GM19239 (cell line): ENCODE measurements at regions not wholly inside any gene's neighbourhood (a gene's known extent, or its start where the extent isn't known, plus 50 kb on each side); places are given as distances from the start of the nearest gene placed in this dataset.

Source experiments
- DNase-seq: peaks from one replicate; pipeline ENCODE4 v3.0.0; 2011; ENCODE audit warnings: low spot score; ENCODE audit not compliant: insufficient read length
- FAIRE-seq: peaks from 2 replicates; lab custom pipeline; 2011; peaks lifted over from hg19 to GRCh38; lab: Jason Lieb, UNC

DNA sequence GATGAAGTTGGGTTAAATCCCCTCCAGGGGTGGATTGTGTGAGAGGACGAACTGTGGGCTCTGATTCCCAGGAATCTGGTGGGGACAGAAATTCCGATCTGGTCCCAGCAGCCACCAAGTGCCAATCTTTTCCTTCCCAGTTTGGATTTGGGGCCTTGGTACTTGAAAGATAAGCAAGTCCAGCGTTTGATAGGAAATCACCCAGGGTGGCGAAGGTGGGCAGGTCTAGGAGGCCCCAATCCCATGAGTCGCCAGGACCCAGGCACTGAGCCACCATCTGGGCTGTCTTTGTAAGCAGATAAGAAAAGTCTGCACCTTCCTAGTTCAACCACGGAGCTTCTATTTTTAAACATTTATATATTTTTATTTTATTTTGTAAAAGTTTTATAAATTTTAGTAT lies 122.6 kb upstream of the LSM8 start:
- no peak for FAIRE-seq

GRCh38 chr7:118072893-118073674 lies 110.9 kb upstream of the LSM8 start:
- FAIRE-seq: no peak

More for the DNA sequence above, 122.6 kb upstream of the LSM8 start:
- DNase-seq: no peak

DNA sequence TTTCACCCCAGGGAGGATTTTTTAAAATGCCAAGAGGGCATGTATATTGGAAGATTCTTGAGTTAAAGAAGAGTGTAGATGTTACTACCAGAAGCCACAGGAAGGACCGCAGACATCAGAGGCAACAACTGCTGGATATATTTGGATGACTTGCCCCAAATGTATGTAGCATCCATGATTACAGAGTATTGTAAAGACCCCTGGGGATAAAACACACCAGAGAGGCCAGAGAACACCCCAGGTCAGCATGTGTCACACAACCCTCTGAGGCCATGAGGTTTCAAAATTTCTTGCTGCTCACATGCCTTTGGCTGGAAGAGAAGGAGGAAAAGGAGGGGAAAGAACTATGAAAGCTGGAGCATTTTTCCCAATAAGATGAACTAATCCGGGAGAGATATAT lies 108.0 kb upstream of the LSM8 start:
- no peak for FAIRE-seq
- no peak for DNase-seq

More at GRCh38 chr7:118072893-118073674, 110.9 kb upstream of the LSM8 start:
- no peak for DNase-seq

- FAIRE-seq (no peak), DNase-seq (no peak)
Observed at GRCh38 chr7:118076564-118076963, 107.4 kb upstream of the LSM8 start.

DNA sequence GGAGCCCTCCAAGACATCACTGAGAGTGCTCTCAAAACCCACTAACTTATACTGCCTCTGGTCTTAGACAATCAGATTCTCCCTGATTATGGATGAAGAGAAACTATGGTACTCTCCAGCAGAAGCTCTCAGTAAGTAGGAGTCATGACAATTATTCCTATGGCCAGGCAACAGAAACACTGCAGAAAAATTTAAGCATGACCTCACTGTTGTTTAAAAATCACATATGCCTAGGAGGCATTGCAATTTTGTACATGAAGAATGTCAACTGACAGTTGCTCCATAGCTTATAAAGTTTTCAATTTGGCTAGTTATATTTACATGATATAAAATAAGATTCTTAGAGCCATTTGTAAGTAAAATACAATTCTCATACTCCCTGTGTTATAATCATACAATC lies 105.9 kb upstream of the LSM8 start:
- no peak for FAIRE-seq
- DNase-seq: no peak

DNA sequence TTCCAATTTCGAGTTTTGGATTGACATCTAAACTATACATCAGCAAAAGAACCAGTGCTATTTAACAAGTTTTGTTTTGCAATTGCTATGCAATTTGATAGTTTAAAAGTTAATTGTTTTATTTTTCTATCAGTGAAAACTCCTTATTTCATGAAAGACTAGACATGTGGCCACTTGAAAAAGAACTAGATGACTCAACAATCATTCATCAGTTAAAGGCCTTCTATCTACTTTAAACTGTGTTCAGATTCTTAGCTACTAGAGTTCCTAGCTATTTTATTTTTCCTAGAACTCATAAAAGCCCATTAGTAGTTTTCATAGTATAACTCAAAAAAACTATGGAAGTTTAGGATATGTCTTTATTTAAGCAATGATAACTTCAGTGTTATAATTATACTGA lies 104.6 kb upstream of the LSM8 start:
- no peak for FAIRE-seq
- DNase-seq: no peak

- FAIRE-seq (no peak), DNase-seq (no peak)
Observed at GRCh38 chr7:118080947-118081346, 103.0 kb upstream of the LSM8 start.

GRCh38 chr7:118082506-118082905 lies 101.5 kb upstream of the LSM8 start:
- no peak for FAIRE-seq
- no peak for DNase-seq

- no peak for FAIRE-seq
Observed at GRCh38 chr7:118085000-118085399, 99.0 kb upstream of the LSM8 start.

GRCh38 chr7:118087126-118087525 lies 96.8 kb upstream of the LSM8 start:
- FAIRE-seq: no peak

More at GRCh38 chr7:118085000-118085399, 99.0 kb upstream of the LSM8 start:
- DNase-seq: no peak

GRCh38 chr7:118094044-118094443 lies 89.9 kb upstream of the LSM8 start:
- DNase-seq (no peak), FAIRE-seq (no peak)

More at GRCh38 chr7:118087126-118087525, 96.8 kb upstream of the LSM8 start:
- no peak for DNase-seq

DNA sequence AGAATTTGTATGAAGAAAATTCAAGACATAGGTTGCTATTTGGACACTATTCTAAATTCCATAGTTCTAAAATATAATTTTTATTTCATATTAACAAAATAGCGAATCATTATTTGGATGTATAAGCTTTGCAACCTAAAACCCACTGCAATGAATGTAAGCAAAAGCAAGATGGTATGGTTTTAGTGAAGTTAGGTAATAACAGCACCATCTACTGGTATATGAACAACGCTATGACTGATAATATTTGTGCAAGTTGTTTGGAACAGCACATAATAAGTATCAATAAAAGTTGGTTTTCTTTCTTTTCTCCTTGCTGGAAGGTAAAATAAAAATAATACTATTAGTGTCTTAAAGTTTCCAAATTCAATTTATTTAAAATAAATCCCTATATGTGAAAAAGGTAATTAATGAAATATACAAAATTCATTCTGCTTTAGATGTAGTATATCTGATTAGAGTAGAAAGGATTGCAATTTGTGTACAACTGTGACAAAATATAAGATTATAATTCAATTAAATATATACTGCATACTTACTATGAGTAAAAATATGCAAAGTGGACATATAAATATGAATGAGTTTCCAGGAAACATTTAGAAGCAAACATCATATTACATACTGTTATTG lies 79.0 kb upstream of the LSM8 start:
- peak; percentile 71 for FAIRE-seq
- DNase-seq: no peak

DNA sequence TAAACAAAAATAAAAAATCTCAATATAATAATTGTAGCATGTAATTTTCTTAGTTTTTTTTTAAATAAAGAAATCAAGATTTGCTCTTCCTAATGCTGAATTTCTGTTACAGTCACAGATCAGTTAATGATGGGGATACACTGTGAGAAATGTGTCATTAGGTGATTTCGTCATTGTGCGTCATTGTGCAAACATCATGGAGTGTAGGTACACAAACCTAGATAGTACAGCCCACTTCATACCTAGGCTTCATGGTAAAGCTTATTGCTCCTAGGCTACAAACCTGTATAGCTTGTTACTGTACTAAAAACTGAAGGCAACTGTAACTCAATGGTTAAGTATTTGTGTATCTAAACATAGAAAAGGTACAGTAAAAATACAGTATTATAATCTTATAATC lies 74.4 kb upstream of the LSM8 start:
- DNase-seq (no peak), FAIRE-seq (no peak)

- DNase-seq (no peak), FAIRE-seq (no peak)
Observed at GRCh38 chr7:118110178-118110925, 73.6 kb upstream of the LSM8 start.

GRCh38 chr7:118111347-118111746 lies 72.6 kb upstream of the LSM8 start:
- DNase-seq: no peak
- no peak for FAIRE-seq

DNA sequence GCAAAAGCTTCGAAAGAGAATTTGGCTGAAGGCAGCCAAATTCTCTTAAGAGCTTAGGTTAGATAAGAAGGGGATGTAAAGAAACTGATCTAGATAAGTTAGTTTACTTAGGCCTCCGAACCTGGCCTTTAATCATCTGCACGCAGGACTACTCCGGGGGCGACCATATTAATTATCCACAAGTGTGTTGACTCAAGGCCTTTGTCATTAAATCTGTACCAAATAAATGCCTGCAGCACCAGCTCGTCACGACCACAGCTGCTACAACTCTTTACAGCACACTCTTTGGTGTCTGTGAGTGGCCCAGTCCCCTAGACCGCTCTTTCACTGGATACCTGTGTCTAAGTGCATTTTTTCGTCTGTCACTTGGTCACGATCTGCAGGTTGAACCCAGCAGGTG lies 69.8 kb upstream of the LSM8 start:
- no peak for DNase-seq
- FAIRE-seq: no peak

GRCh38 chr7:118129041-118129795 lies 54.7 kb upstream of the LSM8 start:
- peak; percentile 42 for FAIRE-seq
- no peak for DNase-seq

GRCh38 chr7:118132764-118133163 lies 51.2 kb upstream of the LSM8 start:
- FAIRE-seq (no peak), DNase-seq (no peak)
